LNCaP clone FGC (cell line): ENCODE measurements at regions not wholly inside any gene's neighbourhood (a gene's known extent, or its start where the extent isn't known, plus 50 kb on each side); places are given as distances from the start of the nearest gene placed in this dataset.

Experiments
- DNase-seq: peaks from one replicate; pipeline ENCODE4 v3.0.0-alpha.2; 2011; ENCODE audit warnings: low read depth
- H3K4me3 ChIP-seq: 2 replicates; pipeline ENCODE4 v1.5.1; 2011; ENCODE audit warnings: mild to moderate bottlenecking, low read depth, low read length, control low read depth
- TF ChIP-seq, protein P1 (sequence below): IDR thresholded peaks from 2 replicates; pipeline ENCODE4 v1.5.1; 2012; ENCODE audit warnings: mild to moderate bottlenecking; ENCODE audit not compliant: control insufficient read depth, insufficient read depth; ENCODE audit errors: extremely low read depth

GRCh38 chr16:85426806-85427205 is 186.3 kb upstream of the GSE1 start:
- no peak overlapping the region for H3K4me3 ChIP-seq
- no peak for DNase-seq
- TF ChIP-seq, protein P1, sequence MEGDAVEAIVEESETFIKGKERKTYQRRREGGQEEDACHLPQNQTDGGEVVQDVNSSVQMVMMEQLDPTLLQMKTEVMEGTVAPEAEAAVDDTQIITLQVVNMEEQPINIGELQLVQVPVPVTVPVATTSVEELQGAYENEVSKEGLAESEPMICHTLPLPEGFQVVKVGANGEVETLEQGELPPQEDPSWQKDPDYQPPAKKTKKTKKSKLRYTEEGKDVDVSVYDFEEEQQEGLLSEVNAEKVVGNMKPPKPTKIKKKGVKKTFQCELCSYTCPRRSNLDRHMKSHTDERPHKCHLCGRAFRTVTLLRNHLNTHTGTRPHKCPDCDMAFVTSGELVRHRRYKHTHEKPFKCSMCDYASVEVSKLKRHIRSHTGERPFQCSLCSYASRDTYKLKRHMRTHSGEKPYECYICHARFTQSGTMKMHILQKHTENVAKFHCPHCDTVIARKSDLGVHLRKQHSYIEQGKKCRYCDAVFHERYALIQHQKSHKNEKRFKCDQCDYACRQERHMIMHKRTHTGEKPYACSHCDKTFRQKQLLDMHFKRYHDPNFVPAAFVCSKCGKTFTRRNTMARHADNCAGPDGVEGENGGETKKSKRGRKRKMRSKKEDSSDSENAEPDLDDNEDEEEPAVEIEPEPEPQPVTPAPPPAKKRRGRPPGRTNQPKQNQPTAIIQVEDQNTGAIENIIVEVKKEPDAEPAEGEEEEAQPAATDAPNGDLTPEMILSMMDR: no peak

DNA sequence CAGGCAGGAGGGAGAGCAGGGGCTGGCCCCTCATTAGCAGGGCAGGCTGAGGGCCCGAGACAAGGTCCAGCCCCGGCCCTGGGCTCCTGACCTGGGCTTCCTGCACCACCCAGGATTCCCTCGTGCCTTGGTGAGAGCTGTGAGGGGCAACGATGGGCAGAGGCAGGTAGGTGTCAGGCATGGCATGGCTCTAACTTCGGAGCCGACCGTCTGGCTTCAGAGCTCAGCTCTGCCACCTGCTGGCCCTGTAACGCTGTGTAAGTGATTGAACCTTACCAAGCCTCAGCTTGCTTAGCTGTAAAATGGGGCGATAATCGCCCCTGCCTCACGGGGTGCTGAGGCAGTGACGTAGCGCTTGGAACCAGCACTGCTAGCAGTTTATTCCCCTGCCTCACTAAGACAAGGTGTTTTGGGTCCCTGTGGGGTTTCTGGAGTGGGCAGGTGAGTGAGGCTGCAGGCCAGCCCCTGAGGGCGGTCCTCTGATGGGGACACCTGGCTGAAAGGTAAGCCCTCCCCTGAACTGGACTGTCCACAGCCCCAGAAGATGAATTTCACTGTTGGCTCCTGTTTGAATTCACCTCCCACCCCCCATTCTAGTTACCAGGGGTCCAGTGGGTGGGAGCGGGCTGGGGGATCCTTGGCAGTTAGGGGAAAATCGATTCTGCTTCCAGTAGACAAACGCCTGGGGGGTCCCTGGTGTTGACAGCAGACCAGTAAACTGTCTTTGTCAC is 184.8 kb upstream of the GSE1 start:
- H3K4me3 ChIP-seq: no peak overlapping the region
- DNase-seq: no peak
- TF ChIP-seq, protein P1: peak; percentile 52

- no peak overlapping the region for H3K4me3 ChIP-seq
- DNase-seq: no peak
- TF ChIP-seq, protein P1: no peak
These were observed 184.0 kb upstream of the GSE1 start for GRCh38 chr16:85428899-85429775.

- TF ChIP-seq, protein P1: no peak
- no peak for DNase-seq
- no peak overlapping the region for H3K4me3 ChIP-seq
These were observed 183.2 kb upstream of the GSE1 start for GRCh38 chr16:85429776-85430522.

DNA sequence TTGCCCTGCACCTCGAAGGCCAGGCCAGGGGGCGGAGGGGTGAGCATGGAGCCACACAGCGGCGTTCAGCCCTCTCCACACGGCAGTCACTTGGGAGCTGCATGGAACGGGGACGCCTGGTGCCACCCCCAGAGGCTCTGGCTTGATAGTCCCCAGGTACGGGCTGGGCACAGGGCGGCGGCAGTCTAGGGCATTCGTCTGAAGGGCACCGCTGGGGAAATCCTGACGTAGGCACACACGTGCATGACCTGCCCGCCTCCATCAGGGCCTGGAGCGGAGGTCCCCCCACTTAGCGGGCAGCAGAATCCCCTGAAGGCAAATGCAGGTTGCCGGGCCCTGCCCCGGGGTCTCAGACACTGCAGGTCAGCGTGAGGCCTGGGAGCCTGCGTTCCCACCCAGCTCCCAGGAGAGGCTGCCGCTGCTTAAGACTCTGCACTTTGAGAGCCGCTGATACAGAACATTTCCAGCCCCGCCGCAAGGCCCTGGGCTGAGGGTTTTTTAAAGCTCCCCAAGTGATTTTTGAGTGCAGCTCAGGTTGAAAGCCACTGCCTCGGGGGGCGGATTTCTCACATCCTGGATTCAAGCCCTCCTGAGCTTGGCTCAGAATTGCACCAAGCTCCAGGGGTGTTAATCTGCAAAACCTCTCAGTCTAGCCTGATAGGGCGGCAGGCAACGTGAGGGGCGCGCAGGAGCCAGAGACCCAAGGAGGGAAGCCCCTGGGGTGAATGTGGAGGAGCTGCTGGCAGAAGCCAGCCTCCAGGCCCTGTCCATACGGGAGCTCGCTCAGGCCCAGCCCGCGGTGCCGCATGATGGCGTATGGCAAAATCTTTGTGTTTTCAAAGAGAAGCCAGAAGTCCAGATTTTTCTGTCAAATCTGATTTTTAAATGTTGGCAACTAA is 182.3 kb upstream of the GSE1 start:
- TF ChIP-seq, protein P1: no peak
- no peak for DNase-seq
- H3K4me3 ChIP-seq: no peak overlapping the region
